NCI-H748 treated with DMSO at 0.1 percent for 48 hours (cell line): ENCODE measurements at regions not wholly inside any gene's neighbourhood (a gene's known extent, or its start where the extent isn't known, plus 50 kb on each side); places are given as distances from the start of the nearest gene placed in this dataset.

ENCODE experiments used
- DNase-seq: peaks from one replicate; lab custom pipeline; 2025; lab: John Stamatoyannopoulos, UW

DNA sequence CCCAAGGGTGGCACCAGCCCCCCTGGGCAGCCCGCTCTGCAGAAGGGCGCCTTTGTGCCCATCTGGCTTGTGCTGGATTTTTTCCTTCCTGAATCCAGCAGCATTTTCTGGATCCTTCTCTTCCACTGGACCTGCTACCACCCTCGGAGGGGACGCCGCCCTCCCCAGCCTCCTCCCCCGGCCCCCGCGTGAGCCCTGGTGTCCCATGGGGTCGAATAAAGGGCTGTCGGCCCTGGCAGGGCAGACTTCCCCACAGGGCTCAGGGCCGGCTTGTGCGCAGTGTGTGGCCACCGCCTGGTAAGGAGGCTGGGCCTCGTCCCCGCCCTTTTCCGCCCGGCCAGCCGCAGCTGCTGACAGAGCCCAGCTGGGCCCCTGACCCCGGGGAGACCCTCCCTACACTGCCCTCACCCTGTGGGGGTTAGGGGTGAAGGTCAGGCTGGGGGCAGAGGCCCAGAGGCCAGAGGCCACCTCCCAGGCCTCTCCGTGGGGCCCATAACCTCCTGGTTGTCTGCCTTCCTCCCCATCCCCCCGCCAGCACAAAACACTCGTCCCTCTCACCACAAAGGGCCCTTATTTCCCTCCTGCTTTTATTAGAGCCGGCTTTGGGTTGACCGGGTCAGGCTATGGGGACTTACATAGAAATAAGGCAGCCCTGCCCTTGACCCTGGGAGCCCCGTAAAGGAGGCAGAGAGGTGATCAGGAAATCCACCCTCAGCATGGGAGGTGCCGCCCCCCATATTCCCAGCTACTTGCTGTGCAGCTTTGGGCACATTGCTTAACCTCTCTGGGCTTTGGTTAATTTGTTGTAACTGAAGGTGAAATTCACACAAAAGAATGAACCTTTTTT is 179.3 kb upstream of the CIBAR2 start:
- no peak for DNase-seq

DNA sequence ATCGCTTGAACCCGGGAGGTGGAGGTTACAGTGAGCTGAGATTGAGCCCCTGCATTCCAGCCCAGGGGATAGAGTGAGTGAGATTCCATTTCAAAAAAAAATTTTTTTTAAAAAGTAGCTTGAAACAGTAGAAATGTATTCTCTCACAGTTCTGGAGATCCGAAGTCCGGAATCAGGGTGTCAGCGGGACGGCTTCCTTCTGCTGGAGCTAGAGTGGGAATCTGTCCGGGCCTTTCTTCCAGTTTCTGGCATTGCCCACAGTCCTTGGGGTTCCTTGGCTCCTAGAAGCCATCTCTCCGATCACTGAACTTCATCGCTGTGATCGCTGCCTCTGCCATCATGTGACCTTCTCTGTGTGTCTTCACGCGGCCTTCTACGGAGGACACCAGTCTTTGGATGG is 181.2 kb upstream of the CIBAR2 start:
- no peak for DNase-seq

DNA sequence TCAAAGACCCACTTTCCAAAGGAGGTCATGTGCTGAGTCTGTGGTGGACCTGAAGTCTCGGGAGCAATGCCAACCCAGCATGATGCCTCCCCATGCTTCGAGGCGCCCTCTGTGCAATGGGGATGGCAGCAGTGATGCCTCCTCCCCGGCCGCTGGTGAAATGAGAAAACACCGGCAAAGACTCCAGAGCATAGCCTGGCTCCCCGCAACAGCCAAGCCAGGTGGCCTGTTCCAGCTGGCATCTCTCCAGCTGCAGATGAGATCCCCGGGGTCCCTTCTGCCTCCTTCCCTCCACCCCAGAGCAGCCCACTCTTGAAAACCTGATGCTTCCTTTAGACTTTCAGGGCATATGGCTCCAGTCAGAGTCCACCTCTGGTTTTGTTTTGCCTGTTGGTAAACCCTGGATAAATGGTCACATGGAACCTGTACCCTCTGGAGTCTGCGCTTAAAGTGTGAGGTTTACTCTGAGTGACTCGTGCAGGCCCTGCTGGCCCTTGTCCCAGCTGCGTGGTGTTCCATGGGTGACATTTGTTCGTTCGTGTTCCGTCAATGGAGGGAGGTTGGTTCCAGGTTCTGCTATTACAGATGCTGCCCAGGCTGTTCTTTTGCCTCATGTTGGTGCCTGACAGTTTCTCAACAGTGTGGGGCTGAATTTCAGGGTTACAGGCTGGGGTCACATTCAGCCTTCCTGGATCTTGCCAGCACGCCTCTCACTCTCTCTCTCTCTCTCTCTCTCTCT is 181.8 kb upstream of the CIBAR2 start:
- no peak for DNase-seq

DNA sequence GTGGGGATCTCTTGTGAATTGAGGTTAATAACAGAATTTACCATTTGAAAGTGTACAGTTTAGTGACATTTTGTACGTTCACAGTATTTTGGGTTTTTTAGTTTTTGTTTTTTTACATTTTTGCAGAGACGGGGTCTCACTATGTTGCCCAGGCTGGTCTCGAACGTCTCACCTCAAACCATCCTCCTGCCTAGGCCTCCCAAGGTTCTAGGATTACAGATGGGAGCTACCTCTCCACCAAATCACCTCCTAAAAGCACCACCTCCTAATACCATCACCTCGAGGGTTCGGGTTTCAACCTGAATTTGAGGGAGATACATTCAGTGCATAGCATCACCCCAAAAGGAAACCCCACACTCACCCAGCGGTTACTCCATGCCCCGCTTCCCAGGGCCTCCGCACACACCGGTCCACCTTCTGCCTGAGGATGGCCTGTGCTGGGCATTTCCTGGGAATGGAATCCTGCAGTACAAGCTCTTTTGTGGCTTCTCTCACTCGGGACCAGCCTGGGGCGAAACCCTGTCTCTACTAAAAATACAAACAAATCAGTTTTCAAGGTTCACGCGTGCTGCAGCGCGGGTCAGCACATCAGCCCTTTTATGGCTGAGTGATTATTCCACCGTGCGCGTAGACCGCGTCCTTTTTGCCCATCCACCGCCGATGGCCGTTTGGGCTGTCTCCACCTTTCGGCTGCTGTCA is 182.7 kb upstream of the CIBAR2 start:
- DNase-seq, result no peak

DNA sequence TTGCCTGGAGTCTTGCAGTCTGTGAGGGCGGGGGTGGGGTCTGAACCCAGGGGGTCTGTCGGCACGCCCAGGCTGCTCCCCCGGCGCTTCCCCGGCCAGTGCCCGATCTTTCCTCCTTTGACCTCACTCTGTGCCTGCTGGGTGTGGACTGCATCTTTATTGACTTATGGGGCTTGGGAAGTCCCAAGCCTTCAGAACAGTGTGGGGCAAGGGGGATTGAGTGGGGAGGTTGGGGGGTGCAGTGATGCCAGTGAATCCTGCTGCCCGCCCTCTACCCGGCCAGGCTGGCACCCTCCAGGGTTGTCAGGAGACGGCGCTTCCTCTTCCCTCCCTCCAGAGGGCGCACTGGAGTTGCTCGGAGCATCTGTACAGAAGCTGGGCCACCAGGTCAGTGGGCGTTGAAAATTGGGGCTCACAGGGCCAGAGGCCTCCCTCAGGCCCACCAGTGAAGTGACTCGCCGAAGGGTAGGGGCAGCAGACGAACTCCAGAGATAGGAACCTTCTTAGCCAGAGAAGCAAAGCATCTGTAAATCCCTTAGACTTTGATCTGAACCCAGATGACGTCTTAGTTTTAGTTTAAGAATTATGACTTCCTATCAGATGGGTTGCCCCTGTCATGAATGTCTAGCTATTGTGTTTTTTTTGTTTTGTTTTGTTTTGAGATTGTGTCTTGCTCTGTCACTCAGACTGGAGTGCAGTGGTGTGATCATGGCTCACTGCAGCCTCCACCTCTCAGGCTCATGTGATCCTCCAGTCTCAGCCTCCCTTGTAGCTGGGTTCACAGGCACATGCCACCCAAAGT is 184.8 kb upstream of the CIBAR2 start:
- peak; percentile 0 for DNase-seq

DNA sequence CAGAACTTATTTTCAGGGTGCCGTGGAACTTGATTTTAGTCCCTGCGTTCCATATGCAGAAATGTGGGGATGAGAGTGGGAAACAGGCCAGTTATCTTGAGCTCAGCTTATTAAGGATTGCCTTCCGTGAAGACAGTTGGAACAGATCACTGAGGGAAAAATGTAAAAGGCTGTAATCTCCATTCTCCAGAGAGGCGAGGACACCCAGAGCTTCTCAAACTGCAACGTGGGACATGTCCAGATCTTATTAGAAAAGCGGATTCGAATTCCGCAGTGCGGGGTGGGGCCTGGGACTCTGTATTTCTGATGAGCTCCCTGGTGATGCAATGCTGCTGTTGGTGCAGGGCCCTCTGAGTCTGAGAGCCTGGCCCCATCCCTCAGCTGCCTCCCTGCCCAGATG is 185.6 kb upstream of the CIBAR2 start:
- DNase-seq, result no peak

DNA sequence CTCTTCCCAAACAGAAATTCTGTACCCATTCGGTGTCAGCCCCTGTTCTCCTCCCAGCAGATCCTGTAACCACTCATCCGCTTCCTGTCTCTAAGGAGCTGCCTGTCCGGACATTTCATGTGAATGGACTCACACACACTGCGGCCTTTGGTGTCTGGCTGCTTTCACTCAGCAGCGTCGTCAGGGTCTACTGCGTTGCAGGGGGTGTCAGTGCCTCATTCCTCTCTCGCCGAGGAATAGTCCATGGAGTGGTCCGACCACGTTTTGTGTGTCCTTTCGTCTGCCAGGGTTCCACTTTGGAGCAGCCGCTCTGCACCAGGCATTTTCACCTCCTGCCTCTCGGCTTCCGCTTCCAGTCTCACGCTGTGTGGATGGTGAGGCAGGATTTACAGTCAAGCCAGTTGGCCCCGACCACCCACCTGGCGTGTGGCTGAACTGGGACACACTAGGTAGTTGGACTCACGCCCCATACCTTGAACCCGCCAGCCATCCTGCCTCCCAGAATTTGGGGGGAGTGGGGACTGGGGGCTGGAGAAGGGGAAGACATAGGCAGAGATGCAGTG is 188.2 kb upstream of the CIBAR2 start:
- no peak for DNase-seq

DNA sequence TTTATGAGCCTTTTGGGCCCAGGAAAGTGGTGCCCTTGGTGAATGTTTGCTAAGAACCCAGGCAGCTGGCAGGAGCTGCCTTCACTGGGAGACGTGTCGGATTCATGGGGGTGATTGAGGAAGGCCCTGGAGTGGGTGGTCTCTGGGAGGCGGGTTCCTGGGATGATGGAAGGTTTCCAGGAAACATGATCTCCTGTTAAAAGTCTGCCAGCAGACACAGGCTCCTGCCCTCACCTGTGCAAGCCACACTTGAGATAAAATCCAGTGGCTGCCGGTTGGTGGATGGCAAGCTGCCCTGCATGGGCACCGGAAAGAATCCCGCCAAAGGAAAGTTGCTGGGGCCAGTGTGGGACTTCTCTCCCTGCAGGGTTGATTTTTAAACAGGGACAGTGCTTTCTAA is 189.0 kb upstream of the CIBAR2 start:
- DNase-seq, result no peak

DNA sequence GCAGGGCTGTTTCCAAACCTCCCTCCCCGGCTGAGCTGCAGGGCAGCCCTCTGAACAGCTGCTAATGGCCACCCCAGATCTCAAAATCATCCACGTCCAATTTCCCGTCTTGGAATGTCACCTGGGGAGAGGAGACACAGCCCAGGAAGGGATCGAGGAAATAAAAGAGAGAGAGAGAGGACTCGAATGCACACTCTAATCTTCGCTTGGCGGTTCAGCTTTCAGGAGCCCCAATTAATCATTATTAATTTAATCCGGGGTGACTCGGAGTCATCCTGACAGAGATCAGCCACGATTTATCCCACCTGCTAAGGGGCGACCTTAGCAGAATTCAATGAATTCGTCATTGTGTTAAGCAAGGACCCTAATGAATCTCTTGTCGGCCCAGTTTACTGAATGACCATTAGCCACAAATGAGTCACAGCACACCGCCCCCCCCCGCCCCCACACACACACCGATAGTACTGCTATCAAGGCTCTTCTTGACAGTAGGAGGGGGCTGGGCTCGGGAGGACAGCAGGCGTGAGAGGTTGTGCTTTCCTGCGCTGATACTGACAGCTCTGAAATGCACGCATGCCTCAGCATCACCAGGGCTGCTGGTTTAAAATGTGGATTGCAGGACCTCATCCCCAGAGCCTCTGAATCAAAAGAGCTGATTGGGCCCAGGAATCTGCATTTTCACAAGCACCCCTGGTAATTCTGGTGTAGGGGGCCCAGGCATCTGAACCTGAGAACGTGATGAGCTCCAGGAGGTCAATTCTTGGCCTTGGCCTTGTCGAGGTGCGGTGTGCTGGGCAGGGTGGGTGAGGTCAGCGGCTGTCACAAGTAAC is 190.0 kb upstream of the CIBAR2 start:
- no peak for DNase-seq

DNA sequence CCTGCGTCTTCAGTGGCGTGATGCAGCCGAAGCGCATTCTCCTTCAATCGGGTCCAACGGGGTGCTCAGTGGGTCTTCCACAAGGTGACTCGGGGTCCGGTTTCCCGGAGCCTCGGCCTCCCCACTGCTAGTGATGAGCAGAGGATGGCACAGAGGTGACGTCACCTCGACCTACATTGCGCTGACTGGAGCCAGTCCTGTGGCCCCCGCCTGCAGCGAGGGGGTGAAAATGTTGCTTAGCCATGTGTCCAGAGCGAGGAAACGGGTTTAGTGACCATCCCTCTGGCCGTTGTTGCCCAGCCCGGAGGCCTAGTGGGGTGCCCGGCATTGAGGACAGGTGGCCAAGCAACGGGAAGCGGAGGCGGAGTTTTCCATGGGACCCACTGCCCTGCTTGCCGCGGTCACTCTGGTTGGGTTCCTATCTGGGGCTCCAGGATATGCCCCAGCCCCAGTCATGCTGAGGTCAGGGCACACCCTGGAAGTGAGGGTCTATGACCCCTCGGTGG is 190.6 kb upstream of the CIBAR2 start:
- DNase-seq, result no peak

DNA sequence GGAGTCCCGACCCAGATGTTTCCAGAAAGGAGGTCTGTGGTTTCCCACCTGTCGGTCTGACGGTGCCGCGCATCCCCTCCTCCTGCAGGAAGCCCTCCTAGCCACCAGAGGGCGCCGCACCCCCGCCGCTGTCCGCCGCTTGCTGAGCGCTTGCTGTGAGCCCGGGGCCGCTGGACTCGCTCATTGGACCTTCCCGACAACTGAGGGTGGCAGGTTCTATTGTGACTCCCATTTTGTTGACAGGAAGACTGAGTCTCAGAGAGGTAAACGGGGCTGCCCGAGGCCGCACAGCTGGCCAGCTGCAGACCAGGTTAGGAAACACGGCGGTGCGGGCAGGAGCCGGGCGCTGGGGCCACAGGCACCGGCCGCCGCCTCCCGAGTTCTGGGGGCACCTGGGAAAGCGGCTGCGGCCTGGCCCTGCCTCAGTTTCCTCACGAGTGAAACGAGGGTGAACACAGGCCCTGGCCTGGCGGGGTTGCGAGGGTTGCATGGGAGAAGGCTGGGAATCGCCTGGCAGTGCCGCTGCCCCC is 191.1 kb upstream of the CIBAR2 start:
- DNase-seq, result no peak

DNA sequence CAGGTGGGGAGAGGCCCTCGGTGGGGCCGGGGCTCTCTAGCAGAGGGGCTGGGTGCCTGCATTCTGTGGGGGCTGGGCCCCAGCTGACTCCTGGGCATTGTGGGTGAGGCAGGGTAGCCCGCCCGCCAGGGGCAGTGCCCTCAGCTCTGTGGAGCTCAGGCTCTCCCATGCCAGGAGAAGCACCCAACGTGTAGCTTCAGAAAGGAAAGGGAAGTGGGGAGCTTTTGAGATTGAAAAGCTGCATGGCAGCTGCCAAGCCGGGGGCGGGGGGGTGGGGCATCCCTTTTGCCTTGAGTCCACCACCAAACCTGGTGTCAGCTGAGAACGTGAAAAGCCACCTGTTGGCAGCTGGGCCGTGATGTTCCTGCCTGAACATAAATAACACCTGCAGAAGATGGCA is 192.1 kb upstream of the CIBAR2 start:
- no peak for DNase-seq

DNA sequence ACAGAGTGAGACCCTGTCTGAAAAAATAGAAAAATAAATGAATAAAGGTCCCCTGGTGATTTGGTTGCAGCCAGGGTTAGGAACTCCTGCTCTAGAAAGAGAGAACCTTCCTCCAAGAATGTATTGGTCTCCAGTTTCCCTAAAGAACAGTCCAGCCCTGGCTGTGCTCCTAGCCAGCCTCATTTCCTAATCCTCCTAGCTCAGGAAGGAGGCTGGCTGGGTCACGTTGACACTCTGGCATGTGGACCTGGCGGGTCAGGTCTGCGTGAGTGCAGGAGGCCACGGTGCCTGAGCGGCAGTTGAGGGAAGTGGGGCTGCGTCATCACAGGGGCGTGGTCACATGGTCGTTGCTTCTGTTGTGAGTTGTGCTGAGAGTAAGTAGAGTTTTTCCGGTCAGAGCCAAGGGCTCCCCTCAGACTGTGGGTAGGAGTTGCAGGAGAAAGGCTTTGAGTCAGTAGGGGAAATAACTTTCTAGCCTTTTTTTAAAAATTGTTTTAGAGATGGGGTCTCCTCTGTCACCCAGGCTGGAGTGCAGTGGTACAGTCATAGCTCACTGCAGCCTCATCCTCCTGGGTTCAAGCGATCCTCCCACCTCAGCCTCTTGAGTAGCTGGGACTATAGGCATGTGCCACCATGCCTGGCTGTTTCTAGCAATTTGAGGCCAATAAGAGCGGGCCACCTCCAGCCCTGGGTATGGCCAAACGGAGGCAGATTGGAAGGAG is 194.0 kb upstream of the CIBAR2 start:
- DNase-seq, result no peak

DNA sequence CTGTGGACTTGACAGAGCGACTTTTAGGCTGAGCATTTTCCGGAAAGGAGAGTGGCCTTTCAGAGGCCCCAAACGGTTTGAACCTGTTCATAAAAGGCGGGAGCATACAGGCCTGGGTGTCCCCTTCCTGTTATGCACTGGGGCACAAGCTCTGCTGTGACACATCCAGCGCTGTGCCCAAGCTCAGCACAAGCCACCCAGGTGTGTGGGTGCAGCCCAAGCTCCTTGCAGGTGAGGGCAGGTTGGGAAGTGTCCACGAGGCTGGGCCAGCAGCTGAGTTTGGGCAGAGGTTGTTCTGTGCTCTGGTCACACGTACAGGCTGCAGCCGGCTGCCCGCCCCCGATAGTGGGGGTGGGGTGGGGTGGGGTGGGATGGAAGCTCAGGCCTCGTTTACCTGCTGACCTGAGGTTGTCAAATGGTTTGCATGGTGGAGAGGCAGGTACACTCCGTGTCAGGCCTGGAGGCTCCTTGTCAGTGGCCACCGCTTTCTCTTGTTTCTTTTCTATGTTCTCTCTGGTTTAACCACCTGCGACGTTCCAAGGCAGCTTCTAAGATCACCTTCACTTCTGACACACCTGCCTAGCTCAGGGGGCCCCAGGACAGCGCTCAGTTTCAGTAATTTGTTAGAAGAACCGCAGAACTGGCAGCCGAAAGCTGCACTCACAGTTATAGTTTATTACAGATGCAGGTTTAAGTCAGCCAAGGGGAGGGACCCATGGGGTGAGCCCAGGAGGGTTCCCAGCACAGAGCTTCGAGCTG is 194.7 kb upstream of the CIBAR2 start:
- DNase-seq, result no peak

DNA sequence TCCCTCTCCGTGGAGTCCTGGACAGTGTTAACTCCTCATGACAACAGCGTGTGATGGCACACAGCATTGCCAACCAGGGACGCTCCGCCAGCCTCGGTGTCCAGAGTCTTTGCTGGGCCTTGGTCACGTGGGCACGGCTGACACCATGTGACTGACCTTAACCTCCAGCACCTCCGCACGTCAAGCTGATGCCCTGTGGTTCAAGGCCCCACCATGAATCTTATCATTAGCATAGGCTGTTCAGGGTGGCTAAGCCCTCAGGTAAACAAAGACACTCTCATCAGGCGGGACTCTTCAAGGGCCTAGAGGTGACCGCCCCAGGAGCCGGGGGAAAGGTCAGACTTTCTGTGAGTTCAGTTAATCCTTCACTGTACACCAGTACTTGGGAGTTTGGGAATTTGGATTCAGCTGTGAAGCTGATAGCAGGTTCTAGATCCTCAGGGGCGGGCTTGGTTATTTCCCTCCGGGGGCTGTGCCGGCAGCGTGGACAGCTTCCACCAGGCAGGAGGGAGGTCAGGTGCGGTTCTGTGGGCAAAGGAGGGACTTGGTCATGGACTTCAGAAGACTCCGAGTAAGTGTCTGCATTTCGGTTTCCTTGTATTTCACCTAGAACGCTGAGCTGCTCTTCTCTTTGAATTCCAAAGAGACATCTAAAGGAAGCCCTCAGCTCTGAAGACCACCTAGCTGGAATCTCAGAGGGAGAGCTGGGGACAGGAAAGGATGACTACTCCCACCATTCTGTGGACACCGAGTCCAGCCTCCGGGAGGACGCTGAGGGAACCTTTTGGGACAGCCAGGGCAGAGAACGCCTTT is 195.5 kb upstream of the CIBAR2 start:
- DNase-seq, result no peak

DNA sequence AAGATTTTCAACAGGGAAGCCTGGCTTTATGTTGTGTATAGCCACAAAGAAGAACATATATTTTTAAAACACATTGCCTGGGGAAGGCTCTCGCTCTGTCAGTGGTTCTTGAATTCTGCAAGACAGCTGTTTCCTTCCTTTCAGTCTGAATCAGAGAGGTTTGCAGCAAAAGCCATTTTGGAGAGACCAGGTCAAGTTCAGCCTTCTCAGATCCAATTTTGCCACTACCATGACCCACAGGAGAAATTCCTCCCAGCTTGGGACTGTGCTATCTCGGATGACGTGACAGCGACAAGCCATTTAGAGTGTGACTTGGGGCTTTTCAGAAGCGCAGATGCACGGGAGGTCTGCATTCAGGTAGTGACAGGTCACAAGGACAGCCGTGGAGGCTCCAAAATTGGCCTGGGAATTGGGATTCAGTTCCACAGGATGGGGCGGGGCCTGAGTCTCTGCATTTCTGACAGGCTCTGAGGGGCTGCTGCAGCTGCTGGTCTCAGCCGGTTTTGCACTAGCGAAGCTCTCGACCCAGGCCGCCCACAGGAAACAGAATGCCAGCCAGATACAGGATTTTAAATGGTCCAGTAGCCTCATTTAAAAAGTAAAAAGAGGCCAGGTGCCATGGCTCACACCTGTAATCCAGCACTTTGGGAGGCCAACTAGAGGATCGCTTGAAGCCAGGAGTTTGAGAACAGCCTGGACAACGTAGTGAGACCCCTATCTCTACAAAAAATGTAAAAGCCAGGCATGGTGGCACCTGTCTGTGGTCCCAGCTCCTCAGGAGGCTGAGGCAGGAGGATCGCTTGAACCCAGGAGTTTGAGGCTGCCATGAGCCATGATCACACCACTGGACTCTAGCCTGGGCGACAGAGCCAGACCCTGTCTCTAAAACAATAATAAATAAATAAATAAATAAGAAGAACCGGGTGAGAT is 196.6 kb upstream of the CIBAR2 start:
- DNase-seq, result no peak
